B cell (primary cell): ENCODE measurements at regions not wholly inside any gene's neighbourhood (a gene's known extent, or its start where the extent isn't known, plus 50 kb on each side); places are given as distances from the start of the nearest gene placed in this dataset.
"Not testable (repeated sequence)": the region's sequence is repeated elsewhere in the genome, so short reads cannot be mapped to it uniquely, and the experiment has no call there.

Experiments used
- EZH2 ChIP-seq: IDR thresholded peaks from 2 replicates; pipeline ENCODE4 v1.6.1; 2012; ENCODE audit warnings: borderline replicate concordance, low read depth, mild to moderate bottlenecking, moderate library complexity, low read length; ENCODE audit not compliant: insufficient read depth, poor library complexity, severe bottlenecking
- TF ChIP-seq, protein P1 (sequence below): fragments of 200-600 bp; IDR thresholded peaks from one replicate; pipeline ENCODE4 v1.8.0; 2022; ENCODE audit warnings: antibody characterized with exemption, mild to moderate bottlenecking

- TF ChIP-seq, protein P1, sequence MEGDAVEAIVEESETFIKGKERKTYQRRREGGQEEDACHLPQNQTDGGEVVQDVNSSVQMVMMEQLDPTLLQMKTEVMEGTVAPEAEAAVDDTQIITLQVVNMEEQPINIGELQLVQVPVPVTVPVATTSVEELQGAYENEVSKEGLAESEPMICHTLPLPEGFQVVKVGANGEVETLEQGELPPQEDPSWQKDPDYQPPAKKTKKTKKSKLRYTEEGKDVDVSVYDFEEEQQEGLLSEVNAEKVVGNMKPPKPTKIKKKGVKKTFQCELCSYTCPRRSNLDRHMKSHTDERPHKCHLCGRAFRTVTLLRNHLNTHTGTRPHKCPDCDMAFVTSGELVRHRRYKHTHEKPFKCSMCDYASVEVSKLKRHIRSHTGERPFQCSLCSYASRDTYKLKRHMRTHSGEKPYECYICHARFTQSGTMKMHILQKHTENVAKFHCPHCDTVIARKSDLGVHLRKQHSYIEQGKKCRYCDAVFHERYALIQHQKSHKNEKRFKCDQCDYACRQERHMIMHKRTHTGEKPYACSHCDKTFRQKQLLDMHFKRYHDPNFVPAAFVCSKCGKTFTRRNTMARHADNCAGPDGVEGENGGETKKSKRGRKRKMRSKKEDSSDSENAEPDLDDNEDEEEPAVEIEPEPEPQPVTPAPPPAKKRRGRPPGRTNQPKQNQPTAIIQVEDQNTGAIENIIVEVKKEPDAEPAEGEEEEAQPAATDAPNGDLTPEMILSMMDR = not testable (repeated sequence)
- not testable (repeated sequence) for TF ChIP-seq EZH2
Measured at GRCh38 chr1:120945122-120945521, 55.6 kb downstream of the PPIAL4A start.
